DOHH2 (cell line): ENCODE measurements at regions not wholly inside any gene's neighbourhood (a gene's known extent, or its start where the extent isn't known, plus 50 kb on each side); places are given as distances from the start of the nearest gene placed in this dataset.

ENCODE experiments used
- H3F3A ChIP-seq: fragments of 200-600 bp; sonication (generic), shearing (Covaris generic); 2 replicates; pipeline ENCODE4 v1.6.0; 2016; ENCODE audit warnings: antibody characterized with exemption, mild to moderate bottlenecking; ENCODE audit not compliant: control insufficient read depth, insufficient read depth
- H3K27ac ChIP-seq: fragments of 200-600 bp; sonication (generic); 2 replicates; pipeline ENCODE4 v1.5.1; 2014; ENCODE audit warnings: low read depth, mild to moderate bottlenecking, low read length, moderate library complexity
- H3K27me3 ChIP-seq: fragments of 200-600 bp; sonication (generic); 2 replicates; pipeline ENCODE4 v1.6.1; 2014; ENCODE audit warnings: mild to moderate bottlenecking, low read length, mixed read lengths; ENCODE audit not compliant: control insufficient read depth
- H3K36me3 ChIP-seq: fragments of 200-600 bp; sonication (generic); 2 replicates; pipeline ENCODE4 v1.6.1; 2014; ENCODE audit warnings: mild to moderate bottlenecking, low read length, moderate library complexity, mixed read lengths; ENCODE audit not compliant: control insufficient read depth
- H3K4me1 ChIP-seq: fragments of 200-600 bp; sonication (generic); 2 replicates; pipeline ENCODE4 v1.6.1; 2014; ENCODE audit warnings: mild to moderate bottlenecking, low read length, mixed read lengths; ENCODE audit not compliant: control insufficient read depth
- H3K4me2 ChIP-seq: fragments of 200-600 bp; sonication (generic); 2 replicates; pipeline ENCODE4 v1.6.0; 2014; ENCODE audit warnings: mild to moderate bottlenecking, low read length, moderate library complexity
- H3K4me3 ChIP-seq: fragments of 200-600 bp; sonication (generic); 2 replicates; pipeline ENCODE4 v1.5.1; 2014; ENCODE audit warnings: mild to moderate bottlenecking, low read length, mixed read lengths
- H3K79me2 ChIP-seq: fragments of 200-600 bp; sonication (generic); 2 replicates; pipeline ENCODE4 v1.6.1; 2014; ENCODE audit warnings: mild to moderate bottlenecking, low read length, mixed read lengths; ENCODE audit not compliant: control insufficient read depth
- H3K9me2 ChIP-seq: fragments of 200-600 bp; sonication (generic); replicated peaks from 2 replicates; pipeline ENCODE4 v1.6.1; 2014; ENCODE audit warnings: mild to moderate bottlenecking, low read length, mixed read lengths; ENCODE audit not compliant: control insufficient read depth
- H3K9me3 ChIP-seq: fragments of 200-600 bp; sonication (generic); 2 replicates; pipeline ENCODE4 v1.6.1; 2014; ENCODE audit warnings: antibody characterized with exemption, low read length, mixed read lengths; ENCODE audit not compliant: control insufficient read depth, insufficient read depth
- H4K20me1 ChIP-seq: fragments of 200-600 bp; sonication (generic); 2 replicates; pipeline ENCODE4 v1.6.0; 2014; ENCODE audit warnings: low read depth, mild to moderate bottlenecking, antibody characterized with exemption, low read length, moderate library complexity; ENCODE audit not compliant: control insufficient read depth, insufficient read depth
- CTCF ChIP-seq: fragments of 200-600 bp; sonication (generic); IDR thresholded peaks from one replicate; pipeline ENCODE4 v1.5.1; 2014; ENCODE audit warnings: antibody characterized with exemption, mild to moderate bottlenecking, low read depth, low read length; ENCODE audit not compliant: poor library complexity, severe bottlenecking
- EZH2phosphoT487 ChIP-seq: fragments of 200-600 bp; sonication (generic); IDR thresholded peaks from 2 replicates; pipeline ENCODE4 v1.6.1; 2017; ENCODE audit warnings: borderline replicate concordance, mild to moderate bottlenecking, antibody characterized with exemption, low read length, moderate library complexity, mixed read lengths

- H3K79me2 ChIP-seq = no peaks in the 10 kb centered on the region
- no peak overlapping the region for H3K4me3 ChIP-seq
- no peaks in the 10 kb centered on the region for H3K4me1 ChIP-seq
- H4K20me1 ChIP-seq = no peaks in the 10 kb centered on the region
- no peak overlapping the region for H3K27ac ChIP-seq
- H3K36me3 ChIP-seq = no peaks in the 10 kb centered on the region
- H3K4me2 ChIP-seq = no peak overlapping the region
- H3K27me3 ChIP-seq = no peaks in the 10 kb centered on the region
- no peaks in the 10 kb centered on the region for H3K9me2 ChIP-seq
- TF ChIP-seq EZH2phosphoT487 = no peak
- TF ChIP-seq CTCF = no peak
- no peaks in the 10 kb centered on the region for H3K9me3 ChIP-seq
- no peaks in the 10 kb centered on the region for H3F3A ChIP-seq
Measured at GRCh38 chr1:55585402-55585792, 370.2 kb upstream of the USP24 start.

- no peaks in the 10 kb centered on the region for H3K4me1 ChIP-seq
- no peaks in the 10 kb centered on the region for H3K79me2 ChIP-seq
- H3K9me3 ChIP-seq = no peaks in the 10 kb centered on the region
- H4K20me1 ChIP-seq = no peaks in the 10 kb centered on the region
- no peak for TF ChIP-seq EZH2phosphoT487
- no peak for TF ChIP-seq CTCF
- no peak overlapping the region for H3K27ac ChIP-seq
- no peaks in the 10 kb centered on the region for H3F3A ChIP-seq
- H3K9me2 ChIP-seq = no peaks in the 10 kb centered on the region
- H3K27me3 ChIP-seq = no peaks in the 10 kb centered on the region
- no peak overlapping the region for H3K4me2 ChIP-seq
- H3K36me3 ChIP-seq = no peaks in the 10 kb centered on the region
- H3K4me3 ChIP-seq = no peak overlapping the region
Measured at GRCh38 chr1:55584526-55585401, 369.6 kb upstream of the USP24 start.

GRCh38 chr1:55582084-55582483 lies 366.9 kb upstream of the USP24 start:
- no peaks in the 10 kb centered on the region for H3K36me3 ChIP-seq
- H3K27me3 ChIP-seq = no peaks in the 10 kb centered on the region
- H3K4me2 ChIP-seq = no peak overlapping the region
- no peak overlapping the region for H3K4me3 ChIP-seq
- H3K79me2 ChIP-seq = no peaks in the 10 kb centered on the region
- no peaks in the 10 kb centered on the region for H3F3A ChIP-seq
- H3K9me2 ChIP-seq = no peaks in the 10 kb centered on the region
- TF ChIP-seq CTCF (no peak), EZH2phosphoT487 (no peak)
- H3K27ac ChIP-seq = no peak overlapping the region
- H3K4me1 ChIP-seq = no peaks in the 10 kb centered on the region
- H4K20me1 ChIP-seq = no peaks in the 10 kb centered on the region
- no peaks in the 10 kb centered on the region for H3K9me3 ChIP-seq
